SW 1271 (cell line): ENCODE measurements at regions not wholly inside any gene's neighbourhood (a gene's known extent, or its start where the extent isn't known, plus 50 kb on each side); places are given as distances from the start of the nearest gene placed in this dataset.
"Not testable (repeated sequence)": the region's sequence is repeated elsewhere in the genome, so short reads cannot be mapped to it uniquely, and the experiment has no call there.

ENCODE experiments used
- DNase-seq, 2 experiments: peaks; one replicate each; lab custom pipeline; 2025; lab: John Stamatoyannopoulos, UW

DNA sequence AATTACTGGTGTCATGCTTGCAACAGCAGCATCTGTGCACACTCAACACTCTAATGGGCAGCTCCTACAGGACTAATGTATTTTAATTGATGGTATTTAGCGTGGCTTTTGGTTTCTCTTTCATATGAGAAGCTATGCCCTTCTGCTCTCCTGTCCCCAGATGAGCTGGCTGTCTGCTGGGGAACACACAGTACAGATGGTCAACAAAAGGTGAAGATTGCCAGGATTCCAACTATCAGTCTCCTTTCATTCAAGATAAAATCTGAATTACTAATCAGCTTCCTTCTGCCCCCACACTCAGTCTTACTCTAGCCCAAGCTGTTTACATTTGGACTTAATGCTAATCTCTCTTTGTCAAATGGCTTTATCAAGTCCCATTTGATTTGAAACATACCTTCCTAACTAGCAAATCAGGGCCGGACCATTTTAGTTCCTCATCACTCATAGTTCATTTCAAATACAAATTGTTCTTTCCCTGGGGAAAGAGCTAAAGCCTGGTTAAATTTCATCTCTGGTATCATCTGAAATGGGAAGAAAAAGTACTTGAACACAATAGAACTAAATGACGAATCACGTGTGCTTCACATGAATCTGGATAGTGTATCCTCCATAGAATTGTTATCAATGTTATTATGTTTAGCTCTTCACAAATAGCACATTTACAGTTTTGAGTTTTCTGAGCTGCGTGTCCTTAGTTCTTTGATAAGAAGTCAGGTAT, 988.0 kb downstream of the PCDH17 start:
- DNase-seq, result no peak

GRCh38 chr13:58620176-58620575, 988.6 kb downstream of the PCDH17 start:
- DNase-seq, result no peak

- no peak for DNase-seq
Observed at GRCh38 chr13:58625703-58626389, 994.3 kb downstream of the PCDH17 start.

DNA sequence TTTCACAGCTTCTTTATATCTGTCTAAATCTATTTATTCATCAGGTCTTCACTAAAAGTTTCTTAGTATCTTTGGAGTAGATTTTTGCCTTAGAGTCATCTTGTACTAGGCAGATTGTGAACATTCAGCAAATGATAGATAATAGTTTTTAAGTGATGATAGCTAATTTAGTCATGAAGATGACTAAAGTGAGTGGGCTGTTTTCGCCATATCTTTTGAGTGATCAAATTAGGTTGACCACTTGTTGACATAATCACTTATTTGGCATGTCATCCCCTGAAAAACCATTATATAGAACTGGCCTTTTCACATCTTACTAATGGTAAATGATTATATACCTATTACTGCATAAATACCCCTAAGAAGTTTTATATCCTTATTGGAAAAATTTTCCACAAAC, 999.2 kb downstream of the PCDH17 start:
- no peak for DNase-seq

GRCh38 chr13:58633226-58633625, 1001.7 kb downstream of the PCDH17 start:
- DNase-seq, result no peak

DNA sequence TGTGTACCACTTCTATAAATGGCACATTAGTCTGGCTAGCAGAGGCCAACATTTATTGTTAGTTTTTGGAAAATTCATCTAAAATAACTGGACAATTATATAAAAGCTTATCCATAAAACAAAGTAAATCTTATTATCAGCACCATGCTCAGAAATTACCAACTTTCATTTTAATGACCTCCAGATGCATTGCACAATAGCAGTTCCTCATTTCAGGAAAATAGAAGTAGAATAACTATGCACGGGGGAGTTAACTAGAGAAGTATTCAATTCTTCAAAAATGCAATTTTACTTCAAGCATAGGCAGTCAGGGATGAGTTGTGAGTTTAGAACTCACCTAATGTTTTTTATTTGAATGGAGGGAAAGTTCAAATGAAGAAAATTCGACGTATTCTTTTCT, 1023.5 kb downstream of the PCDH17 start:
- no peak for DNase-seq

DNA sequence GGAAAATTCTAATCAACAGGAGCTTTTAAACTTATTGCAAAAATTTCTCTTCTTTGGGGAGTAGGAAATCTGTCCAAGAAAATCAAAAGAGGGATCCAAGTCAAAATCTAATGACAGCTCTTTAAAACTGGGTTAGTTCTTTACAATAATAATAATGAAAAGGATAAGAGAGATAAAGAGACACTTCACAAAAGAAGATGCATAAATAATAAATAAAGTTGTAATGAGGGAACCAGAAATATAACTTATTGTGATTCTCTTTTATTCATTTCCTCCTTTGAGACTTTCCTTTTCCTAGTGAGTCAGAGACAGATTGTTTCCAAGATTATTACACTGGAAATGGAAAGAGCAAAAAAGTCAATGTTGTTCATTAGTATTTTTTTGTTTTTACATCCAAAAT, 1029.3 kb downstream of the PCDH17 start:
- no peak for DNase-seq

DNA sequence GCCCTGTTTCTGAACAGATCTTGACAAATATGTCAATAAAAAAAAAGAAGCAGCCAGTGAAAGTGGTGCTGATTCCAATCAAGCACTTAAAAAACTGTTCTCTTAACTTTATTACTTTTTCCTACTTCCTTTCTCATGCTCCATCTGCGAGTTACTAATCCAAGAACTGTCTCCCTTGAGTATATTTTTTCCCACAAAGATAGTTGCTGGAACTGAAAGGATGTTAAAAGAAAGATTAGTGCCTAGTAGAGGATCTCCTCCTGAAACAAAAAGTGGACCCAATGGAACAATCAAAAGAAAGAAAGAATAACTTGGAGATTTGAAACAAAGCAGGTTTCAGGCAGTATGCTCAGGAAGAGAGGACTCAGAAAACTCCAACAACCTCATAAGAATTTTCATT, 1034.8 kb downstream of the PCDH17 start:
- DNase-seq, result no peak

DNA sequence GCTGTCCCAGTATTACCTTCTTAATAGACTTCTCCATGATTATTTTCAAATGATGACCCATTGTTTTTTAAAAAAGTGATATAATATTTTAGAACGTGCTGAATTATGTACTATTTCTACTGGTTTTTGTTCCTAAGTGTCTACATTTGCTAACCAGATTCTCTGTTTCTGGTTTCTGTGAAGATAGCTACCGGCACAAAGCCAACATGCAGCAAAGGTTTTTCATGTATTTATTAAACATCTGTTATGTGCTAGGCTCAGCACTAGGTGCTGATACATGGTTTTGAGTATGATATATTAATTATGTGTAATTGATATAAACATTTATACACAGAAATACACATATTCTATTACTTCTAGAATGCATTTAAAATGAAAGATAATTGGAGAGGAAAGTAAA, 1035.6 kb downstream of the PCDH17 start:
- DNase-seq, result no peak

DNA sequence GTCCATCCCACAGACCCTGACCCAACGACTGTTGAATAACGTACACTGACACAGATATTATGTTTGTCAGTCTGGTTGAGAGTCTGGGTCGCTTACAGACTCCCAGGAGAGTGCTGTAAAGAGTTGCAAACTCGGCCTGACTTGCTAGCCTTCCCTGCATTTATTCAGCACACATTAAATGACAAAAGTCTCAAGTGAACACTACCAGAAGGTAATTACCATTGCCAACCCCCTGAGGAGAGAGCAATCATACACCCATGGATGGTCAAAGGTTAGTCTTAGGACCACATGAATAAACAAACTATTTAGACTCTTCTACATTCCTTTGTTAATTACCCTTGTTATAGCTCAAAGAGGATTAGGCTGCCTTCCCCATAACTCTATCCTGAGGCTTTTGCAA, 1048.6 kb downstream of the PCDH17 start:
- DNase-seq, result no peak

- DNase-seq, result no peak
Observed at GRCh38 chr13:58682616-58683015, 1051.1 kb downstream of the PCDH17 start.

GRCh38 chr13:58687148-58687547, 1055.6 kb downstream of the PCDH17 start:
- DNase-seq, result no peak

DNA sequence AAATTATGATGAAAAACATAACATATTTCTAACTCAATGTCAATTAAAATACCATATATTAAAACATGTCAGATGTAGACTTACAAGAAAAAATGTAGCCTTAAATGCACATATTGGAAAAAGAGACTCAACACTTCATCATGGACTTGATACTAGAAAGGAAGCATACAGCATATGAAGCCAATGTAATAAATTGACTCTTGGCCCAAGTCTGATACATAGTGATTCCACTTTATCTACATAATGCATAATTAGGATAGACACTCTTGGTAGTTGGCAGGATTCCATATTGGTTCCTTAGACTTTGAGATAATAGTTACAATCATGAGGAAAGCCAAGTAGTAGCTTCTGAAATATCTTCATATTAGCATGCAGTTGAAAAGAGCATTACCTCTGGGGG, 1067.0 kb downstream of the PCDH17 start:
- no peak for DNase-seq

DNA sequence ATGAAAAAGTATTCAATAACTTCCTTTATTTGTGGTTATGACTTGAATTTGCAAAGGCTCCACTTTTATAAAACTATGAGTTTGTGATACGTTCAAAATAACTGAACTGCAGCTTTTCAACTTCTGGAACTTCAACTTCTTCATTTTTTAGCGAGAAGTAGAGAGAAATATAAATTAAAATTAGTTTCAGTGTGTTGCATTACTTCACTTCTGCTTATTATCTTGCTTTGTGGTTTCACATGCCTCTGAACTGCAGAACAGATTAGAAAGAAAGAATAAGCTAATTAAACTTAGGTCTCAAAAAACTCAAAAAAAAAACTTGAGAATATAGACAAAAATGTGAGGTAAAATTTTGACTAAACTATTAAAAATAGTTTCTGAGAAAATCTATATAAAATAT, 1073.4 kb downstream of the PCDH17 start:
- DNase-seq, result no peak

GRCh38 chr13:58706421-58706820, 1074.9 kb downstream of the PCDH17 start:
- DNase-seq, result no peak

DNA sequence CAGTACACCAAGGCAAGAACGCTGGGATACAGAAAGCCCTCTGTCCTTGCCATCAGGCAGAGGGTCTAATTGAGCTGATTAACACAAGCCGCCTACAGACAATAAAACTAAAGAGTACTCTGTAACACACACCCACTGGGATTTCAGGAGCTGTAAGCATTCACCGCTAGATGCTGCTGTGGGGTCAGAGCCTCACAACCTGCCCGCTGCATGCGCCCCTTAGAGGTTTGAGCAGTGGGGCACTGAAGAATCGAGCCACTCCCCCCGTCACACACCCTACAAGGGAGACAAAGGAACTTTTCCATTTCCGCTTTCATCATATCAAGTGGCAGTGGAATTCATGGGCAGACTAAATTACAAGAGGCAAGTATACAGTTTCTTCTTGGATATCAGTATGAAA, 1080.6 kb downstream of the PCDH17 start:
- DNase-seq, result peak in 1 of 2 experiments; percentile 1

- DNase-seq, result not testable (repeated sequence)
Observed at GRCh38 chr13:58714016-58714415, 1082.5 kb downstream of the PCDH17 start.

GRCh38 chr13:58721273-58721672, 1089.7 kb downstream of the PCDH17 start:
- DNase-seq, result no peak

DNA sequence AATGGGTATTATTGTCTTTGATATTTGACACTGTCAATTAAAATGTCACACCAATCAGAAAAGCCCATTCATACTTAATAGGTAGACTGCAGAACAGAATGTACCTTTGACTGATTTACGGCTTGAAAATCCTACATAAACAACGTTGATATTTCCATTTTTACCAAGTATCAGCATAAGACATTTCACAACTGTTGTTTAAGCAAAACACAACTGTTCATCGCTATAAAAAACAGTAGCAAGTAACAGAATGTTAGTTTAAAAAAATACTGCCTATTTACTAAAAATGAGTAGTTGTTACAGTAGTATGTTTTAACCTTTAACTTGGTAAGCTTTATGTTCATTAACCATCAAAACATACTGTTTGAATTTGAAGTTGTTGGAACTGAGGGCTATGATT, 1096.6 kb downstream of the PCDH17 start:
- no peak for DNase-seq

DNA sequence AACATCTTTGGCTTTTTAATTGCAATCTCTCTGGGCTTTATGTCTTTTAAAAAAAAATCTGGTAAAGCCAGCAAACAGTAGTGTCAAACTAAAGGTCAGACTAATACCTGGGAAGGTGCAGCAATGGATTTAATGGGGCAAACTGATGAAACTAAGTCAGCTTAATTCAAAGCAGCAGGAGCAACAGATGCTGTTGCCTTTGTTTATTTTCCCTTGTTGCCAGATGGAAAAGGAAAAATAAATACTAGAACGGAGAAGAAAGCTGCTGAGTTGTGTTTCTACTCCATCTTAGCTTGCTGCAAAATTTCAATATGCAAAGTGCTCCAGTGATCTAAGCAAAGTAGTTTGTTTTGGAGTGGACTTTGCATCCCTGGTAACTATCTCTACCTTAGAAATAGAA, 1097.8 kb downstream of the PCDH17 start:
- DNase-seq, result no peak

- DNase-seq, result no peak
Observed at GRCh38 chr13:58744686-58745085, 1113.1 kb downstream of the PCDH17 start.

DNA sequence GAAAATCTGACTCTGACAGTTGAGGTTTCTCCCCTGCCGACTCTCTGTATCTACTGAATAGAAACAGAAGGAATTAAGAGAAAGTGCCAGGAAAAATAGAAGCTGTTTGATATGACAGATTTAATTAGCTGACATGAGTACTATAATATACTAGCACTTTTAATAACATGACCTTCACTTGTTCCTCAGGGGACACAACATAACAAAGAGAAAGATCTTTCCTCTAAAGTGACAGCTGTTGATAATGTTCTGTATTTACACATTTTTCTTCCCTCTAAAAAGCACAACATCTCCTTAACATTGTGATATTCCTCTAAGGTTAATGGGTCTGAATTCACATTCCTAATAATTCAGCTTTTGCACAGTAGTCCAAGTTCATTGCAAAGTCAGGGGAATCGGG, 1136.0 kb downstream of the PCDH17 start:
- no peak for DNase-seq

DNA sequence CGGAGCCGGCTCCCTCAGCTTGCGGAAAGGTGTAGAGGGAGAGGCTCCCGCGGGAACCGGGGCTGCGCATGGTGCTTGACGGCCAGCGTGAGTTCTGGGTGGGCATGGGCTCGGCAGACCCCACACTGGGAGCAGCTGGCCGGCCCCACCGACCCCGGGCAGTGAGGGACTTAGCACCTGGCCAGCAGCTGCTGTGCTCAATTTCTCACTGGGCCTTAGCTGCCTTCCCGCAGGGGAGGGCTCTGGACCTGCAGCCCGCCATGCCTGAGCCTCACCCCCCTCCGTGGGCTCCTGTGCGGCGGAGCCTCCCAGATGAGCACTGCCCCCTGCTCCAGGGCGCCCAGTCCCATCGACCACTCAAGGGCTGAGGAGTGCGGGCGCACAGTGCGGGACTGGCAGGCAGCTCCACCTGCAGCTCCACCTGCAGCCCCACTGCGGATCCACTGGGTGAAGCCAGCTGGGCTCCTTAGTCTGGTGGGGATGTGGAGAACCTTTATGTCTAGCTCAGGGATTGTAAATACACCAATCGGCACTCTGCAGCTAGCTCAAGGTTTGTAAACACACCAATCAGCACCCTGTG, 1141.8 kb downstream of the PCDH17 start:
- no peak for DNase-seq

DNA sequence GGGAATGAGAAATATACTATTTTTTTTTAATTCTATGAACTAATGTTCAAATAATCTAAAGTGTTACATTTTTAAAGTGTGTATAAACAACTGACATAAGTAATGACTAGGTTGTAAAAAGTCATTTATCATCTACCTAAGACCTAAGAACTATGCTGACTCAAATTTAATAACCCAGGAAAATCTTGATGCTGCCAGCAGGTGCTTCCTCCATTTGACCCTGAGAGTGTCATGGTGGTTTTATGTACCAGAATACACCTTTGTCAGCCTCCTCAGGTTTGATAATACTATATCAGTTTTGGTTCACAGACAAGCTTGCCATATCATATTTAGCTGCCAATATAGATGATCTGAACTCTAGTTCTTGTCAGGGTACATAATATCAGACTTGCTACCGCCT, 1151.2 kb downstream of the PCDH17 start:
- DNase-seq, result no peak
